Endodermal cell (in vitro differentiated cells): ENCODE measurements at regions not wholly inside any gene's neighbourhood (a gene's known extent, or its start where the extent isn't known, plus 50 kb on each side); places are given as distances from the start of the nearest gene placed in this dataset.

Source experiments
- DNase-seq: peaks from one replicate; pipeline ENCODE4 v3.0.0-alpha.2; 2017
- H3K27ac ChIP-seq: 2 replicates; pipeline ENCODE4 v1.5.1; 2013; ENCODE audit warnings: mild to moderate bottlenecking, low read depth, low read length, moderate library complexity
- H3K27me3 ChIP-seq: 2 replicates; pipeline ENCODE4 v1.6.1; 2013; ENCODE audit warnings: mild to moderate bottlenecking, low read length, moderate library complexity; ENCODE audit not compliant: insufficient read depth, control insufficient read depth, poor library complexity, severe bottlenecking
- H3K36me3 ChIP-seq: 2 replicates; pipeline ENCODE4 v1.7.0; 2013; ENCODE audit warnings: mild to moderate bottlenecking, low read length, moderate library complexity; ENCODE audit not compliant: control insufficient read depth, insufficient read depth
- H3K4me1 ChIP-seq: one replicate; pipeline ENCODE4 v1.7.0; 2013; ENCODE audit warnings: low read length; ENCODE audit not compliant: control insufficient read depth, insufficient read depth
- H3K4me3 ChIP-seq: 2 replicates; pipeline ENCODE4 v1.5.1; 2013; ENCODE audit warnings: mild to moderate bottlenecking, low read length, moderate library complexity
- H3K9ac ChIP-seq: 2 replicates; pipeline ENCODE4 v1.6.1; 2013; ENCODE audit warnings: mild to moderate bottlenecking, low read length, moderate library complexity; ENCODE audit not compliant: poor library complexity, severe bottlenecking; ENCODE audit errors: extremely low read depth
- H3K9me3 ChIP-seq: 2 replicates; pipeline ENCODE4 v1.6.1; 2013; ENCODE audit warnings: mild to moderate bottlenecking, low read length, moderate library complexity; ENCODE audit not compliant: control insufficient read depth
- H3K27ac Mint-ChIP-seq: 2 replicates; pipeline ENCODE4 v1.8.0; 2020; ENCODE audit warnings: mixed read lengths
- H3K27me3 Mint-ChIP-seq: 2 replicates; pipeline ENCODE4 v1.8.0; 2021; ENCODE audit warnings: mild to moderate bottlenecking, mixed read lengths; ENCODE audit not compliant: insufficient read depth
- H3K36me3 Mint-ChIP-seq: 2 replicates; pipeline ENCODE4 v1.8.0; 2020; ENCODE audit warnings: low read depth, mixed read lengths
- H3K4me1 Mint-ChIP-seq: 2 replicates; pipeline ENCODE4 v1.8.0; 2020; ENCODE audit warnings: mixed read lengths
- H3K4me3 Mint-ChIP-seq: 2 replicates; pipeline ENCODE4 v1.8.0; 2020; ENCODE audit warnings: mild to moderate bottlenecking, moderate library complexity, mixed read lengths
- H3K9me3 Mint-ChIP-seq: 2 replicates; pipeline ENCODE4 v1.8.0; 2020; ENCODE audit warnings: mild to moderate bottlenecking, mixed read lengths
- CTCF ChIP-seq: fragments of 200-600 bp; sonication (generic); conservative IDR thresholded peaks from 2 replicates; pipeline ENCODE4 v1.5.0; 2021; ENCODE audit warnings: antibody characterized with exemption, mild to moderate bottlenecking
- WGBS, 2 experiments: methylation state at CpG; one replicate each; pipeline versions ENCODE4 v1.1.5 to v1.1.7; 2013; ENCODE audit warnings: missing lambda C conversion rate in 2 of 2, mixed read lengths in 1 of 2; ENCODE audit not compliant: insufficient coverage in 1 of 2, insufficient read length in 1 of 2; 5-methylcytosine and 5-hydroxymethylcytosine counted together

GRCh38 chr16:62676306-62676705 is 640.1 kb upstream of the CDH8 start:
- DNase-seq = no peak
- Histone ChIP-seq H3K27ac (no peak overlapping the region), H3K9me3 (peaks cover 48% of the 10 kb centered on the region), H3K4me1 (no peaks in the 10 kb centered on the region), H3K36me3 (no peaks in the 10 kb centered on the region), H3K4me3 (no peak overlapping the region), H3K9ac (no peak overlapping the region), H3K27me3 (no peaks in the 10 kb centered on the region)
- H3K27ac Mint-ChIP-seq = no peak overlapping the region
- H3K4me3 Mint-ChIP-seq = no peak overlapping the region
- H3K27me3 Mint-ChIP-seq = peaks cover 3% of the 10 kb centered on the region
- TF ChIP-seq CTCF = no peak
- WGBS, 2 experiments = 74 to 85% methylated on average over 4 of the region's 4 CpGs
- H3K36me3 Mint-ChIP-seq = peaks cover 2% of the 10 kb centered on the region
- H3K9me3 Mint-ChIP-seq = peaks cover 41% of the 10 kb centered on the region
- H3K4me1 Mint-ChIP-seq = no peaks in the 10 kb centered on the region

DNA sequence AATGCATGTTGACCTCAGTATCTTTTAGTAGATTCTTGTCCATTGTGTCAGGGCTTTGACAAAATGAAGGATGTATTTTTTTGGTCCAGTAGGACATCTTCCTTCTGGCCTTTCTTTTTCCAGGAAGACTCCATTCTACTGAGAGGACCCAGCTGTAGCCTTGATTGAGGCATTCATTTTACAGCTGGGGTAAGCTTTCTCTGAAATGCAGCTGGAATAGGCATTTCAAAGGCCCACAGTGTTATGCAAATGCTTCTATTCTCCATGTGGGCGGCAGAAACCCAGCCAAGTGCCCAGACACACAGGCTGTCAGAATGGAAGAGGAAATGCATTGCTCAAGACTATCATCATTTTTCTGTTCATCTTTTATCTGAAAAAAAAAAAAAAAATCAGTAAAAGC is 629.0 kb upstream of the CDH8 start:
- no peak overlapping the region for H3K4me3 Mint-ChIP-seq
- H3K27ac ChIP-seq = peak overlapping the region; percentile 73
- H3K4me3 ChIP-seq = no peak overlapping the region
- no peaks in the 10 kb centered on the region for H3K27me3 ChIP-seq
- H3K9me3 ChIP-seq = peaks cover 21% of the 10 kb centered on the region
- peaks cover 2% of the 10 kb centered on the region for H3K36me3 Mint-ChIP-seq
- H3K9ac ChIP-seq = no peak overlapping the region
- H3K36me3 ChIP-seq = no peaks in the 10 kb centered on the region
- no peak for TF ChIP-seq CTCF
- no peaks in the 10 kb centered on the region for H3K27me3 Mint-ChIP-seq
- H3K4me1 Mint-ChIP-seq = peaks cover 6% of the 10 kb centered on the region
- DNase-seq = peak; percentile 66
- H3K9me3 Mint-ChIP-seq = peaks cover 16% of the 10 kb centered on the region
- H3K4me1 ChIP-seq = peaks cover 3% of the 10 kb centered on the region
- 71% methylated on average over 1 of the region's 1 CpG; no CpG with 5 or more reads in 1 of the 2 experiments for WGBS, 2 experiments
- no peak overlapping the region for H3K27ac Mint-ChIP-seq

GRCh38 chr16:62664566-62664965 is 628.3 kb upstream of the CDH8 start:
- no peak for TF ChIP-seq CTCF
- H3K4me1 ChIP-seq = peaks cover 3% of the 10 kb centered on the region
- H3K9ac ChIP-seq = no peak overlapping the region
- H3K36me3 ChIP-seq = no peaks in the 10 kb centered on the region
- no peak for DNase-seq
- Mint-ChIP-seq H3K4me1 (peaks cover 6% of the 10 kb centered on the region), H3K27me3 (no peaks in the 10 kb centered on the region), H3K27ac (peak overlapping the region; percentile 67), H3K4me3 (no peak overlapping the region), H3K36me3 (peaks cover 2% of the 10 kb centered on the region), H3K9me3 (peaks cover 13% of the 10 kb centered on the region)
- 89 to 100% methylated on average over 1 to 3 of the region's 3 CpGs for WGBS, 2 experiments
- H3K9me3 ChIP-seq = peaks cover 18% of the 10 kb centered on the region
- H3K27me3 ChIP-seq = no peaks in the 10 kb centered on the region
- H3K4me3 ChIP-seq = no peak overlapping the region
- H3K27ac ChIP-seq = peak overlapping the region; percentile 47
